HG03558 (cell line): ENCODE measurements at regions not wholly inside any gene's neighbourhood (a gene's known extent, or its start where the extent isn't known, plus 50 kb on each side); places are given as distances from the start of the nearest gene placed in this dataset.
"Not testable (repeated sequence)": the region's sequence is repeated elsewhere in the genome, so short reads cannot be mapped to it uniquely, and the experiment has no call there.

Experiments used
- ATAC-seq: cut with Tn5 transposase; IDR thresholded peaks from one replicate; pipeline ENCODE4 v1.9.1; 2021; ENCODE audit warnings: moderate number of reproducible peaks; ENCODE audit not compliant: unreplicated experiment; ENCODE audit errors: extremely low read depth

GRCh38 chr2:212875950-212876349, 275.5 kb downstream of the IKZF2 start:
- ATAC-seq = not testable (repeated sequence)

GRCh38 chr2:212873256-212873655, 278.2 kb downstream of the IKZF2 start:
- no peak for ATAC-seq

GRCh38 chr2:212871597-212871996, 279.8 kb downstream of the IKZF2 start:
- no peak for ATAC-seq

GRCh38 chr2:212864186-212864585, 287.2 kb downstream of the IKZF2 start:
- no peak for ATAC-seq

GRCh38 chr2:212863185-212863588, 288.2 kb downstream of the IKZF2 start:
- no peak for ATAC-seq

GRCh38 chr2:212858496-212858895, 292.9 kb downstream of the IKZF2 start:
- no peak for ATAC-seq

DNA sequence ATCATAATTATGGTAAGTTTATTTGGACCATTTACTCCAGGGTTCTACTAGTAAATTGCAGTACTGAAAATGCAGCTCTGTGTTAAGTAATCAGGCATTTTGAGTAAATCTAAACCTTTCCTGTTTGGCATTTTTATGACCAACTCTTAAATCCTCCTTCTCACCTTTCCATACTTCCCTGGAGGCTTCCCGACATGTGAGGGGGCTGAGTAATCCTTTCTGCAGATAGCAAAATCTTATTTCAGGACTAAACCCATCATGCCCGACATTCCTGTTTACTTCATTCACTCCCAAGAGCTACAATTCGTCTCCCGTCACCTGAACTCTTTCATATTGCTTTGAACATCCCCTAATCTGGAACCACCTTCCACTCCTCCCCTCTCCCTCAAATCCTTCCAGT, 296.6 kb downstream of the IKZF2 start:
- ATAC-seq = no peak

DNA sequence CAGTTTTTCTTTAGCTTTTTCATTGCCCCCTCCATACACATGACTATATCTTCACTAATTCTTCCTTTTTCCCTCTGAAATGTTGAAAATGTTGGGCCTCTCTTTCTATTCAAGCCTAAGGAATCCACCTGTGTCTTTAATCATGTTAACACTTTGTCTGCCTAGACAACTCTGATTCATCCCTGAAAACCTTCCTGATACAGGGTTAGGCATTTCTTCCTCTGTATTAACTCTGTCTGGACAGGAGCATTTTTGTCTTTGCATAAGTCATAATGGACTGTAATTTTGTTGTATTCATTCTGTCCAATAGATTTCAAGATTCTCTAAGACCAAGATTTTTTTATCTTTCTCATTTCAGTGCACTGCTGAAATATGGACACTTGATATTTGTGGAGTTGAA, 297.3 kb downstream of the IKZF2 start:
- no peak for ATAC-seq

GRCh38 chr2:212845941-212846340, 305.5 kb downstream of the IKZF2 start:
- ATAC-seq = no peak

DNA sequence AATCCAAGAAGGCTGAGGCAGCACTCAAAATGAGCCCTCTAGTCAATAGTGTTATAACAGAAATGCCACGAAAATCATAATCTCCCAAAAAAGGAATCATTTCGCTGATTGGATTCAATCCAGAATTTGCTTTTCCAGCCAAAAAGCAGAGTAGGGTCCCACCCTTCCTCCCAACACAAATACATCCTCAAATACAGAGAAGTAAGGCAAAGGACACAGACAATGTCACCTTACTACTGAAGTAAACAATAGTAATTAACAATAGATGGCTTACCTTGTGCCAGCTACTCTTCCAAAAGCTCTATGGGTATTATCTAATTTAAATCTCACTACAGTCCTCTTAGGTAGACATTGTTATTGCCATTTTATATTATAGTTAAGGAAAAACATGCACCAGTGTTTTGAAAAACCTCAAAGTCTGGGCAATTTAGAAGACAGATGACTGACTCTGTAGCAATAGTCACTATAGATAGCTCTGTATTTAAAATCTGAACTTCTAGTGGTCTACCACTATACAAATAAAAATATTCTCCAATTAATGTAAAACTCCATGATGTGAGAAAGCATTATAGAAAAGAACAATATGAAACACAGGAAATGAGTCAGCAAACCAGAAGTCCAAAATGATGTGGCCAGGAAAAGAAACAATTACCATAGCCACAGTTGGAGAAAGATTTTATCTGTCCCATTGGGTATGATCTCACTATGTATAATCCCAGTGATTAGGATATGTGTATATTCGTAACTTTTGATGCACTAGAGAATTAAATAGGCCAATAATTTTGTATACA, 305.0 kb upstream of the ERBB4 start:
- ATAC-seq = no peak

DNA sequence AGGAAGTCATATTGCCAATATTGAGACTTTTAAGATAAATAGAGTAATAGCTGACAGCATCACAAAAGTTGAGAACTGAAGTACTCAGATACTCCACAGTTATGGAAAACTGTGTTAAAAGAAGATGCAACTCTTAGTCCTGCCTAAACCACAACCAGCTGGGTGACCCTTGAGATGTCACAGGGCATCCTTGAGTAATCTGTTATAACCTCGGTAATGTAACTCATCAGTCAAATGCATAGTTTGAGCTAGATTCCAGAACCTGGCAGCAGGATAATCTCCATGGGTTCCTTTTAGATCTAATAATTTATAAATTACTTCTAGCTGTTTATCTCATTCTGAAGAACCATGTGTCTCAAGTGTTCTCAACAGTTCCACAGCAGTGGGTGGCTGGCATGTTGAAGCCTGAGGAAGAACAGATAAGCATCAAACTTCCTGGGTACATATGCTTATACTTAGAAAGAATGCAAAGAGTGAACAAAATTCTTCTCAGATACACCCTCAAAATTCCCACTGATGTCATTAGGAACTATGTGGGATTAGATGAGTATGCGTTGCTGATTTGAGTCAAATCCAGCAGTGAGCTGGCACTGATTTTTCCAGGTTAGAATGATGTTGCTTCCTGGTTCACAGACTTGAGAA, 304.1 kb upstream of the ERBB4 start:
- no peak for ATAC-seq

- ATAC-seq = no peak
Observed at GRCh38 chr2:212841460-212841859, 302.9 kb upstream of the ERBB4 start.

GRCh38 chr2:212832211-212833195, 293.9 kb upstream of the ERBB4 start:
- no peak for ATAC-seq

DNA sequence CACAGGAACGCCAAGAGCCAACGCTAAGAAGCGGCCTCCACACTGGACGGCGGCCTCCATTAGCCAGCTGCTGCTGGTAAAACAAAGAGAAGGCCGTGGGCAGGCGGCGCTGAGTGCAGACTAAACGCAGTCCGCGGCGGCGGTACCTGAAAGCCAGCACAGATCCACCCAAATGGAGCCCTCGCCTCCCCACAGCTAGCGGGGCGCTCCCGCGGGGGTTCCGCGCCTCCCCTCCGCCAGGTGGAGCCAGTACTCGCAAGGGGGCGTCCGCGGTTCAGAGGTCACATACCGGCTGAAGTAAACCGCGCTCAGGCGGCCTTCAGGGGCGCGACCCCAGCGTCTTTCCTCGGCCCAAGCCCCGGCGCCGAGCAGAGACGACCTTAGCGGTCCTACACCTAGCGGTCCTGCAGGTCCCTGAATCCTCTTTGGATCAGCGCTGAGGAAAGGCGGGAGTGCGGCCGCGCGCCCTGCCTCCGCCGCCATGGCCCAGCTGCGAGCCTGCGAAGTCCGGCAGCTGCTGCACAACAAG, 293.1 kb upstream of the ERBB4 start:
- ATAC-seq = no peak

GRCh38 chr2:212816267-212816666, 277.7 kb upstream of the ERBB4 start:
- no peak for ATAC-seq

GRCh38 chr2:212815453-212815852, 276.9 kb upstream of the ERBB4 start:
- ATAC-seq = no peak

DNA sequence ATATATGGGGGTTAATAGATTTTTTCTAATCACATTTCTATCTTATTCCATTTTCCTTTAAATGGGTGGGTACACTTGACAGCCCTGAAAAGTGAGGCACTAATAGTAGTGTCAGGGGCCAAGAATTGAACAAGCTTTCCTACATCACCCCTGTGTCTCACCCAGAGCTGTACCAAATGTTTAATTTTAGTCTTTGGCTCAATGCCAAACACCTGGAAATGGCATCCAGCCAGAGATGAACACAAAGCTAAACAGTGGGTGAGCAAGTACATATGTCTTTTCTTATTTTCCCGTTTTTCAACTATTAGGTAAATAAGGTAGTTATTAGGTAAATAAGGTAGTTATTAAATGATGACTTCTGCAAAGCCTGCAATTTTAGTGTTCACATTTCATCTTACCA, 276.3 kb upstream of the ERBB4 start:
- no peak for ATAC-seq

GRCh38 chr2:212811921-212812320, 273.3 kb upstream of the ERBB4 start:
- no peak for ATAC-seq

DNA sequence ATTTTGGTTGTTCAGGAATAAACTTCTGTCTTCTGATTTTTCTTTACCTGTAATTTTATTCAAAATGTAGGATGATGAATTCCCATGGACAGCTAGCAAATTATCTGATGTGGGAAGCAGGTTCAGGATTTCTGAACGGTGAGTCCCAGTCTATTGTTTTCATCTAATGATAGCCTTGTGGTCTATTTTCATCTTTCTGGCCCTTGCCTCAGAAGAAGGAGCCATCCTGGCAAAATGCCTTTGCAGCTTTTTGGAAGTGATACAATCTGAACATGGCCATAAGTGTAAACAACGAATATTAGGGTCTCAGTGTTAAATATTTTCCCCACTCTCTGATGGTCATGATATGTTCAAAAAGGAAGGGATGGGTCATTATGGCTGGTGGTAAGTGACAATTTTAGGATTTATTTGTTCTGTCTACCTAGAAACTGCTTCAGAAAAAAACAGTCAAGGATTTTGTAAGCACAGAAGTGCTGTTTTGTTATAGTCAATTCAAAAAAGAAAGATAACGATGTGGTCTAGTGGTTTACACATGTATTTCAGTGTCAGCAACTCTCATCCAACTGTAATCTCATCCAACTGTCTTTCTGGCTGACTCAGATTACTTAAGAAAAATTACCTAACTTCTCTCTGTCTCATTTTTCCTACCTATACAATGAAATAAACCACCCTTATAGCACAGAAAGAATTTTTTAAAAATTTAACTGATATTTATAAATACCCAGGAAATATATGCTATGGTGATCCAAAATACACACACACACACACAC, 272.6 kb upstream of the ERBB4 start:
- ATAC-seq = no peak
